ENCODE measurements at regions not wholly inside any gene's neighbourhood (a gene's known extent, or its start where the extent isn't known, plus 50 kb on each side); places are given as distances from the start of the nearest gene placed in this dataset.

DNA sequence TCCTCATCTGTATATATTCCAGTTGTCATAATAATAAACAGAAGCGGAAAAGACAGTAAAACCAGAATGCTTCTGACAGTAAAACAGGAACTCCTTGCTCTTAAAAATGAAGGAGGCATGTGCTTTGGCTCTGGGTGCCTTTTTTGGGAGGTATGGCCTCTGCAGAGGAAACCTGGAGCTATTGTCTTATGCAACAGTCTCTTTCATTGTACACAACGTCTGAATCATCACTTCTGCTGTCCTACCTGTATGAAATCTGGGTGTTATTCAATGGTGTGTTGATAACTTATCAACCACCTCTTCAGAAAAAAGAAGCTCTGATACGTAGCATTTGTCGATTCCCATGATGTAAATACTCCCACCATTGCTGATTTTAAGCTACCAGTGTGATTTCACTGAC lies 64.8 kb downstream of the CDCA7 start:
- H3K27me3 Mint-ChIP-seq = peaks cover 29% of the 10 kb centered on the region
- no peak overlapping the region for H3K4me3 Mint-ChIP-seq
- H3K4me1 Mint-ChIP-seq = no peaks in the 10 kb centered on the region
- DNase-seq = no peak
- no peak overlapping the region for H3K27ac Mint-ChIP-seq
- CTCF ChIA-PET = no interaction called here
- no peaks in the 10 kb centered on the region for H3K36me3 Mint-ChIP-seq
- H3K9me3 Mint-ChIP-seq = no peaks in the 10 kb centered on the region

DNA sequence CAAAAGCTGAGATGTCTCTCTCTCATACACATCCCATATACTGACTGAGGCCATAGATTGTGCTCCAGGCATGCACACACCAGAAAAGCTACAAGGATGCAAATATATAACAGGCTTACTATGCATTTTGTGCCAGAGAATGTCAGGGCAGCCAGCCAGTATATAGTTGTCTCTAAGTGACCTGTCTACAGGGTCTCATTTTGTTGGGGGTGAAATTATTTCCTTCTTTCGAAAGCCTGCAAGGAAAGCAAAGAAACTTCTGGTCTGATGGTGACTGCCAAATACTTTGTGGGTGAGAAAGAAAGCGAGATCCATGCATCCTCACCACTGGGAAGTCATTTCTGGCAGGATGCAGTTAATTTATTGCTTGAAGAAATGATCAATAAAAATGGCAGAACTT lies 70.2 kb downstream of the CDCA7 start:
- H3K4me3 Mint-ChIP-seq = no peak overlapping the region

DNA sequence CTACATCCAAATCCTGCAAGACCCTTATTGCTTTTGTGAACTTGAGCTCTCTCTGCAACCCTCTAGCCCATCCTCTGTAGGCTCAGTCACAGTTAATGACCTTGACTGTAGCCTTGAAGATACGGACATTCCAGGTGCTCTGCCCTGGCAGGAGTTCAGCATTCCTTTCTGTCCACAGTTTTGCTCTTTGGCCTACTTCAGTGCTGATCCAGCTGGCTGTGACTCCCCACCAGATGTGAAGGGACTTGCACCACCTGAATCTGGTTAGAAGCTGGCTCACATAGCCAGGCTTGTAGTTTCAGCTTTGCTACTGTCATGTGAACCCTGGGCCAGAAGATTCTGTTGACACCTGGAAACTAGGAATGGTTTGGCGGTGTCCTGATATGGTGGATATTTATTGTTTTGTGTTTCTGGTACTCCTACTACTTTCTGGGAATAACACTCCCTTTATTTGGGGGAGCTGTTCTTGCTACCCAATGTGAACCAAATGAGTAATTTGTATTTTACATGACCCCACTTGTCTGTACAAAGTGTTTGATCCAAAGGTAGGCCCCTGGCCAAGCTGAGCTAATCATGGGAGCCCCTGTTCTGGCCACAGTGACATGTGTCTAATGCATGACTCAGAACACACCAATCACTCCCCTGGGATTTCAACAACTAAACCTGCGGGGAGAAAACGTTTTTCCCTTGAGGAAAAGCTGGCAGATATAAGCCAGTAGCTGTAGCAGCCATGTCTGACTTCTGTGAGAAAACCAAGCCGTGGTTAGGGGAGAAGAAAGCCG lies 73.4 kb downstream of the CDCA7 start:
- DNase-seq = no peak
- Mint-ChIP-seq H3K27me3 (peaks cover 25% of the 10 kb centered on the region), H3K36me3 (no peaks in the 10 kb centered on the region), H3K9me3 (no peaks in the 10 kb centered on the region), H3K4me3 (no peak overlapping the region), H3K4me1 (no peaks in the 10 kb centered on the region), H3K27ac (no peak overlapping the region)
- CTCF ChIA-PET = no interaction called here

More for the DNA sequence above, 70.2 kb downstream of the CDCA7 start:
- H3K4me1 Mint-ChIP-seq = no peaks in the 10 kb centered on the region
- H3K36me3 Mint-ChIP-seq = no peaks in the 10 kb centered on the region
- no peak for DNase-seq
- CTCF ChIA-PET = interaction anchor here (0.6 kb wide), 1 partner anchor 297 kb away, joined by 3 read pairs; no protein-coding TSS in a partner anchor
- no peak overlapping the region for H3K27ac Mint-ChIP-seq
- H3K9me3 Mint-ChIP-seq = no peaks in the 10 kb centered on the region
- peaks cover 38% of the 10 kb centered on the region for H3K27me3 Mint-ChIP-seq

DNA sequence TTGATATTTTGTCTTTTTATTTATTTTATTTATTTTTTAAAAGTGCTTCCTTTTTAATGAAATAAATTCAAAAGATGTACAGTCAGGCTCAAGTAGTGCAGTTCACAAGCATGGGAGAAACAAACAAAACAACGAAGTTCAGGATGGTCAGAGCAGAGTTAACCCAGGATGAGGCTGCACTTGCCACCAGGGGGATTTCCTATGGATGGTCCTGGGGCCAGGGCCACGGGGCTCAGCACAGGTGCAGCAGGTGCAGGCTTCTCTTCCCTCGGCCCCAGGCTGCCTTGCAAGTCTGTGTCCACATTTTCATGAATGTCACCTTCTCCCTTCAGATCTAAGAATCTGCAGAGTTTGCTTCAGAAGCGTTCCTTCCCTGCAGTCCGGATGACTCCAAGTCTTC lies 76.5 kb downstream of the CDCA7 start:
- DNase-seq = no peak
- peaks cover 30% of the 10 kb centered on the region for H3K27me3 Mint-ChIP-seq
- H3K36me3 Mint-ChIP-seq = no peaks in the 10 kb centered on the region
- no peaks in the 10 kb centered on the region for H3K9me3 Mint-ChIP-seq
- H3K4me3 Mint-ChIP-seq = no peak overlapping the region
- CTCF ChIA-PET = interaction anchor here (1.2 kb wide), 1 partner anchor 8 kb away, joined by 3 read pairs; no protein-coding TSS in a partner anchor
- H3K4me1 Mint-ChIP-seq = peaks cover 7% of the 10 kb centered on the region
- no peak overlapping the region for H3K27ac Mint-ChIP-seq

DNA sequence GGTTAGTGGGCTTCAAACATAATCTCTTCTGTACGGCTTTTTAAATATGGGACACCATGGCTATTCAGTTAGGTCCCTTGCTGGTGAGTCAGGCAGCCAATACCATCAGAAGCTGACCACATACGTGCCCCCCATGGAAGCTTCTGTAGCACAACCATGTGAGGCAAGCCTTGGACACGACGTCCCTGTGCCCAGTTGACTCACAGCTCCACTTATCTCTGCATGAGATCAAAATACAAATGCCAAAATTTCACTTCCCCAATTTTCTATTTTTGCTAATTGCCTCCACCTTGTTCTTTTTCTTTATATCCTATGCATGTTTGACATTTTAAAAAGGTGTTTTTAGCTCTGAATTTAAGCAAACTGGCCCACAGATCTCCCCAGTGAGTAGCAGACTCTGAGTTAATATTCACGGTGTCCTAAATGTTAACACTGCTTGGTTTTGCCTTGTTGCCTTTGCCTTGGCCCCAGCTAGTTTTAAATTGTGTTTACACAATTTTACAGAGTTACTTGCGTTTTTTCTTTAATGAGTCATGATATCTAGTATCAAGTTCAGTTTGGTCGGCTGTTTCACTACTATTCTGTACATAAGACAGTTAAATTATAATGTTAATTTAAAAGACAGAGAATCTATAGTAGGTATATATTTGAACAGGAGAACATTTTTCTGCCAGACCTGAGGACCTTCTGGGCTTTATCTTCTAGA lies 77.5 kb downstream of the CDCA7 start:
- H3K27ac Mint-ChIP-seq = no peak overlapping the region
- no peak overlapping the region for H3K4me3 Mint-ChIP-seq
- CTCF ChIA-PET = interaction anchor here (1.2 kb wide), 1 partner anchor 9 kb away, joined by 3 read pairs; no protein-coding TSS in a partner anchor
- H3K9me3 Mint-ChIP-seq = no peaks in the 10 kb centered on the region
- DNase-seq = no peak
- no peaks in the 10 kb centered on the region for H3K36me3 Mint-ChIP-seq
- H3K27me3 Mint-ChIP-seq = peaks cover 30% of the 10 kb centered on the region
- H3K4me1 Mint-ChIP-seq = peaks cover 7% of the 10 kb centered on the region

DNA sequence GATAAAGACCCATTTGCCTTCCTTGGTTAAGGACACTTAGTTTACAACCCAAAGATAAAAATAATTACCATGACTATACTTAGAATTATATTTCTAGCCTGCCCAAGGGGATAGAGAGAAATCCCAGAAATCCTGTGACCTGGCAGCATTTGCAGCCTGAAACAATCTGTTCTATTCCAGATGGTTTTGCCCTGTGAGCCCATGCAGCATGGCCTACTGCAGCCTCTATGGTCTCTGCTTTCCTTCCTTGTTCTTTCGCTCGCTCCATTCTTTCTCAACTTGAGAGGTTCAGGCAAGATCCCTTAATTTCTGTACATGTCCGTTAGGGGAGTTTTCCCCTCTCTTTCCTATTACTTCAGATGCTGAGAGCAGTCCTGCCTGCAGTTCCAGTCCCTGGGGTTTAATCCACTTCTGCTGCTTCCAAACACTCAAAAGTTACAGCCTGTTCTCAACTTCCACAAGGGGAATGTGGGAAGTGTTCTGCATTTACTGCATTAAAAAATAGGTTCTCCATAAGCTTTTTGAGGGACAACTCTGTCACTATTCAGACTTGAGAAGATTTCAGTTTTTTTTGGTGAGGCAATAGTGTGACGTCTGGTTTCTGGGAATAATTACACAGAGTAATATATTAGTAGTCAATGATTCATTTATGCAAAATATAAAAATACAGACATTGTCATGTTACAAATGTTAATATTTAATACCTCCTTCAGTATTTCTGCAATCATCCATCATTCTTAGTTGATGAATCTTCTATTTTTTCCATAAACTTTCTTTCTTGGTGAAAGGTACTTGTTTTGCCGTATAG lies 80.3 kb downstream of the CDCA7 start:
- H3K4me1 Mint-ChIP-seq = peaks cover 7% of the 10 kb centered on the region
- no peaks in the 10 kb centered on the region for H3K36me3 Mint-ChIP-seq
- peaks cover 17% of the 10 kb centered on the region for H3K27me3 Mint-ChIP-seq
- H3K9me3 Mint-ChIP-seq = no peaks in the 10 kb centered on the region
- no peak for DNase-seq
- CTCF ChIA-PET = no interaction called here
- no peak overlapping the region for H3K27ac Mint-ChIP-seq
- H3K4me3 Mint-ChIP-seq = no peak overlapping the region

DNA sequence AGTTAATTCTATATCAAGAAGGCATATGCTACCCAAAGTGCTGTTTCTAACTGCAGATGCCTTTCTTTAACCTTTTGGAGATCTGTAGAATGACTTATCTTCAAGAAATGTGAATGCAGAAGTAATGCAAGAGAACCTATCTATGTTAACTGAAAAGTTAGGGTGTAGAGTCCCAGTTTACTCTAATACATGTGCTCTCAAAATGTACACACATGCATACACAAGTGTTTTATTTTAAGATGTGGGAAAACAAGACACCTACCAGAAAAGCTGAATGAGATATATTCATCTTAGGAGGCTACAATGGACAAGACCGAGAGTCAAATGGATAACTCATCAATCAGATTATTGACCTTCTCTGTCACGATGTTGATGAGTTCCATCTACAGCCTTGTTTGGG lies 80.9 kb downstream of the CDCA7 start:
- Mint-ChIP-seq H3K9me3 (no peaks in the 10 kb centered on the region), H3K36me3 (no peaks in the 10 kb centered on the region), H3K4me1 (peaks cover 7% of the 10 kb centered on the region), H3K27me3 (peaks cover 13% of the 10 kb centered on the region), H3K27ac (no peak overlapping the region), H3K4me3 (no peak overlapping the region)
- CTCF ChIA-PET = no interaction called here
- DNase-seq = no peak

DNA sequence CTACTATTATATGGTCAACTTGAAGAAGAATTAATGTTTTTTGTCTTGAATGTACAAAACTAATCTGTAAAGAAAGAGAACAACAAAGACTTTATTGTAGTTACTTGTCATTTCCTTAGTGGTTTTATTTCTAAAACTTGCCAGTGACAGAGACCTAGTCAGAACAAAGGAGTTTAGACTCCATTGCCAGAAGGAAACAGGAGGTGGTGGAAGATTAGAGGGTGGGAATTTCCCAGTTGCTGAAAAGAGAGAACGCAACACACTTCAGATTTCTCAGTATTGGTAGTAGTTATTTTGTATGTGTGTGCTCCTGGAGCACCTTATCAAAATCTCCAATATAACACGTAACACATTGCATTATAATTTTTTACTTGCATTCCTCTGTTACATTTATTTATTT lies 81.4 kb downstream of the CDCA7 start:
- peaks cover 13% of the 10 kb centered on the region for H3K27me3 Mint-ChIP-seq
- CTCF ChIA-PET = no interaction called here
- no peaks in the 10 kb centered on the region for H3K9me3 Mint-ChIP-seq
- peaks cover 7% of the 10 kb centered on the region for H3K4me1 Mint-ChIP-seq
- no peaks in the 10 kb centered on the region for H3K36me3 Mint-ChIP-seq
- no peak overlapping the region for H3K4me3 Mint-ChIP-seq
- DNase-seq = no peak
- H3K27ac Mint-ChIP-seq = no peak overlapping the region

DNA sequence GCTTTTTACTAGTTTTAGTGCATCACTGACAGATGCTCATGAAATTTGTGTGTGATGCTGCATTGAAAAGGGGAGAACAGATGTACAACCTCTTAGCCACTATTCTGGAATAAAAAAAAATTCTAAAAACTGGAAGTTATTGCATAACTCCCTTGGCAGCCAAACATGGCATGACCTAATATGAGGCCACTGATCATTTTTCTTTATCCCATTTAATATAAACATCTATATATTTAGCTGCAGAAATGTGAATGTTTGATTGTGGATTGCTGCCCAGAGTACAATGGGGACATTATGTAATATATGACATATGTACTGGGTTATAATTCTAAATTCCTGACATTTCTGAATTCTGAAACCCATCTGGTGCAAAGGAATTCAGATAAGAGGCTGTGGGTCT lies 86.5 kb downstream of the CDCA7 start:
- Mint-ChIP-seq H3K4me3 (no peak overlapping the region), H3K27ac (no peak overlapping the region), H3K4me1 (no peaks in the 10 kb centered on the region), H3K9me3 (no peaks in the 10 kb centered on the region), H3K36me3 (no peaks in the 10 kb centered on the region), H3K27me3 (peaks cover 18% of the 10 kb centered on the region)
- CTCF ChIA-PET = no interaction called here
- DNase-seq = no peak

DNA sequence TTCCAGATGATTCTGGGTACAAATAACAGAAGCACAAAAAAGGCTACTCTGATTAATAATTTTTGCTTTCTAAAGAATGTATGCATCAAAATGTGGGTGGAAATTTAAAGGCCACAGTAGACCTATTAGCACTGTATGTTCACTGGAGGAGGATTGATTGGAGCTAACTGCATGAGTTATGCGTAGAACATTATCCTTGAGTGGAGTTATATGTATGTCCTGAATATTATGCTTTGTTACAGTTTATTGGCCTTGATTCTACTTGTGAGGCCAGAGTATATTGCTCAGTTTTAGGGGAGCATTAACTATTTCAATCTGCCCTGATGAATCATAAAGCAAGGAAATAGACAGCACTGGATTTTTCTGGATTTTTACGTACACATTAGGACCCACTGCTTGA lies 87.9 kb downstream of the CDCA7 start:
- Mint-ChIP-seq H3K27me3 (peaks cover 18% of the 10 kb centered on the region), H3K27ac (no peak overlapping the region), H3K9me3 (no peaks in the 10 kb centered on the region), H3K4me1 (no peaks in the 10 kb centered on the region), H3K36me3 (no peaks in the 10 kb centered on the region), H3K4me3 (no peak overlapping the region)
- CTCF ChIA-PET = no interaction called here
- no peak for DNase-seq

DNA sequence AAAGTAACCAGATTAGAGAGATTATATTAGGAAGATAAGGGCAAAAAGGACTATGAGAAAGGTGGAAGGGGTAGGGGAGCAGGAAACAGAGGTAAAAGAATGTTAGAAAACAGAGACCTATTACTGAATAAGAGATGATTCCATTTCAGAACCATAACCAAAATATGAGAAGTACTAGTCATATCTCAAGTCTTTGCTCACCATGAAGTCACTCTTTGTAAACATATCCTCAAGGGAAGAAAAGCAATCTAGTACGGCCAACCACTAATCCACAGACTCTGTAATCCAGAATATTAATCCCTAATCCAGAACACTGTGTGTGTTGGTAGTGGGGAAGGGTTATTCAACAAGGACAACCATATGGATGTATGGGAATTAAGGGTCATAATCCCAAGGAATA lies 92.0 kb downstream of the CDCA7 start:
- peaks cover 30% of the 10 kb centered on the region for H3K27me3 Mint-ChIP-seq
- no peaks in the 10 kb centered on the region for H3K9me3 Mint-ChIP-seq
- no peaks in the 10 kb centered on the region for H3K36me3 Mint-ChIP-seq
- peaks cover 13% of the 10 kb centered on the region for H3K4me1 Mint-ChIP-seq
- CTCF ChIA-PET = no interaction called here
- no peak overlapping the region for H3K27ac Mint-ChIP-seq
- no peak overlapping the region for H3K4me3 Mint-ChIP-seq
- DNase-seq = no peak

DNA sequence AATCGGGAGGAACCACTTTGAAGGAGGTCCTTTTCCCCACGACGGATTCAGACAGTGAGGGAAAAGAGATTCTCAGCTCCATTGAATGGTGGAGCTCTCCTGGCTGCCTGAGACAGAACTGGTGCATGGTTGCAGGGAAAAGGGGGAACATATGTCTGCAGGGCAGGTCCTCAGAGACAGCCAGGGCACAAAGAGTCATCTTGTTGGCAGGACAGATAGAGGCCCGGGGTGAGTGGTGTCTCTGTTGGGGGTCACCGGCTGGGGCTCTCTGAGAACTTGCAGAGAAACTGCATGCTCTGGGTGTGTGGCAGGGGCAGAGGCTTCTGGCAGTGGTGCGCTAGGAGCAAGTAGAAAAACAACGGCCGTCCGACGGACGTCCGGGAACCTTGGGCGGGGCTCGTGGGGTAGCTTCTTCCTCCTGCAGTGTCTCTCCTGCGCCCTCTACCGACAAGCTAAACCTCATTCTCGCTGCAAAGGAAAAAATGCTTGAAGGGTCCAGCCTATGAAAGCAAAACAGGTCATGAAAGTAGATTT lies 94.3 kb downstream of the CDCA7 start:
- peaks cover 13% of the 10 kb centered on the region for H3K4me1 Mint-ChIP-seq
- peaks cover 29% of the 10 kb centered on the region for H3K27me3 Mint-ChIP-seq
- H3K4me3 Mint-ChIP-seq = peak overlapping the region; percentile 19
- DNase-seq = peak; percentile 79
- no peaks in the 10 kb centered on the region for H3K9me3 Mint-ChIP-seq
- no peaks in the 10 kb centered on the region for H3K36me3 Mint-ChIP-seq
- H3K27ac Mint-ChIP-seq = peak overlapping the region; percentile 78
- CTCF ChIA-PET = interaction anchor here (0.9 to 1.8 kb wide), 7 partner anchors 36 to 888 kb away, joined by 3 to 12 read pairs (median 4); no protein-coding TSS in a partner anchor

DNA sequence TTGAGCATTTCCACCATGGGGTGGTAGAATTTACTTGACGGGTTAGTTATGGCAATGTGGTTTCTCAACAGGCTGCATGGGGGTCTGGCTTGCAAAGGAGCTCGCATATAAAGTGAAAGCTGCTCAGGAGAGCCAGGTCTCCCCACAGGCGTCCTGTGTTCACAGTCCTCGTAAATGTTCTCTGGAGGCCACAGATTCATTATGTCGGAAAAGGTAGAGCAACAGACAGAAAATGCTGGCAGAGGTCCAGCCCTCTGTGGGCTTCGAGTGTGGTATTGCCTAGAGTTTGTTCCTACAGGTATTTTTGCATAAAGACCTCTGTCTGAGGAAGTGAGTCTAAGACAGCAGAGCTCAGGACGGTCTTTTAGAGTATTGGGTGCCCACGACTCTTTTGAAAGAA lies 96.4 kb downstream of the CDCA7 start:
- DNase-seq = no peak
- H3K4me1 Mint-ChIP-seq = peaks cover 13% of the 10 kb centered on the region
- H3K36me3 Mint-ChIP-seq = no peaks in the 10 kb centered on the region
- H3K27ac Mint-ChIP-seq = no peak overlapping the region
- peaks cover 23% of the 10 kb centered on the region for H3K27me3 Mint-ChIP-seq
- no peak overlapping the region for H3K4me3 Mint-ChIP-seq
- CTCF ChIA-PET = interaction anchor here (0.7 kb wide), 1 partner anchor 423 kb away, joined by 3 read pairs; no protein-coding TSS in a partner anchor
- H3K9me3 Mint-ChIP-seq = no peaks in the 10 kb centered on the region

DNA sequence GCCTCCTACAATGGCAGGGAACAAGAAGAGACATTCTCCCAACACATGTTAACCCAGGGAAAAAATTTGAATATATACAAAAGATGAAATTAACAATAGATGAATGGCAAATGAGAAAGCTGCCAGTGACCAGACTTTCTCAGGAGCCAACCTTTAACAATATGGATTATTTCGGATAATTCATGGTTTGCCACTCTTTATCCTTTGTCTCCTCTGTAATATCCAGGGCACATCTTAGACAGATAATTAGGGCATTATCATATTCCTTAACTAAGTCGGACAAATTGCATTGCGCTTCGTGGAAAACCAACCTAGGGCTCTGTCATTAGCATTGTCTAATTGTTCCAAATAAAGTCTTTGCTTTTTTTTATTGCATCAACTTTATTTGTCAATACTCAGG lies 97.3 kb downstream of the CDCA7 start:
- no peak for DNase-seq
- Mint-ChIP-seq H3K27me3 (peaks cover 23% of the 10 kb centered on the region), H3K9me3 (no peaks in the 10 kb centered on the region), H3K4me1 (peaks cover 13% of the 10 kb centered on the region), H3K4me3 (no peak overlapping the region), H3K36me3 (no peaks in the 10 kb centered on the region), H3K27ac (no peak overlapping the region)
- CTCF ChIA-PET = interaction anchor here (0.7 kb wide), 1 partner anchor 424 kb away, joined by 3 read pairs; no protein-coding TSS in a partner anchor
